ENCODE measurements at regions not wholly inside any gene's neighbourhood (a gene's known extent, or its start where the extent isn't known, plus 50 kb on each side); places are given as distances from the start of the nearest gene placed in this dataset.
"Not testable (repeated sequence)": the region's sequence is repeated elsewhere in the genome, so short reads cannot be mapped to it uniquely, and the experiment has no call there.

- not testable (repeated sequence) for TF ChIP-seq POLR2AphosphoS5 (IDR thresholded peaks at IDR 0.05; ENCODE audit: low read depth, low read length); POLR2A (IDR thresholded peaks at IDR 0.05; ENCODE audit: low read depth, low read length); PAX5 (IDR thresholded peaks at IDR 0.05; ENCODE audit: insufficient read depth, low read length, severe bottlenecking); TAF1 (IDR thresholded peaks at IDR 0.05; ENCODE audit: low read depth, low read length); POU2F2 (IDR thresholded peaks at IDR 0.05; ENCODE audit: low read depth, low read length); SPI1 (IDR thresholded peaks at IDR 0.05; ENCODE audit: low read depth, low read length)
Observed at GRCh38 chr13:54829391-54830068, 1800.9 kb downstream of the OLFM4 start.
